Astrocyte (in vitro differentiated cells and primary cell): ENCODE measurements at regions not wholly inside any gene's neighbourhood (a gene's known extent, or its start where the extent isn't known, plus 50 kb on each side); places are given as distances from the start of the nearest gene placed in this dataset.

Source experiments
- EZH2 ChIP-seq: IDR thresholded peaks from 2 replicates; pipeline ENCODE4 v1.6.1; 2012; ENCODE audit warnings: mild to moderate bottlenecking, low read length, inconsistent platforms; ENCODE audit not compliant: insufficient read depth
- TF ChIP-seq, protein P1 (sequence below): IDR thresholded peaks from 2 replicates; pipeline ENCODE4 v1.5.1; 2011; ENCODE audit warnings: low read depth, mild to moderate bottlenecking, inconsistent platforms, low read length, moderate library complexity; ENCODE audit not compliant: insufficient read depth

DNA sequence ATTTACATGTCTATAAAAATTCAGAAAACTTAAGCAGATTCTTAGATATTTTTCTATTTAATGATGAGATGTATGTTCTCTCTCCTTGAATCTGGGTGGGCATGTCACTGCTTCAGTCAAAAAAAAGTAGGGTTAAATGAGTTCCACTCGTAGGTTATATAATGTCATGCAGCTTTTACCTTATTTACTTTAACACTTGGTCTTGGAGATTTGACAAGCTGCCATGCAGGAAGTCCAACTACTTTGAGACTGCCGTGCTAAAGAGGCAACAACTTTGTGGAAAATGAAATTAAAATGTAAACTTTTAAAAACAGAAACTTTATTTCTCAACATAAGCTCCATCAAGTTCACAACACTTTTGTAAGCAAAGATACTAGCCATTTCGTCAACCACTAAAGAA, 1336.0 kb upstream of the CDH8 start:
- TF ChIP-seq, protein P1, sequence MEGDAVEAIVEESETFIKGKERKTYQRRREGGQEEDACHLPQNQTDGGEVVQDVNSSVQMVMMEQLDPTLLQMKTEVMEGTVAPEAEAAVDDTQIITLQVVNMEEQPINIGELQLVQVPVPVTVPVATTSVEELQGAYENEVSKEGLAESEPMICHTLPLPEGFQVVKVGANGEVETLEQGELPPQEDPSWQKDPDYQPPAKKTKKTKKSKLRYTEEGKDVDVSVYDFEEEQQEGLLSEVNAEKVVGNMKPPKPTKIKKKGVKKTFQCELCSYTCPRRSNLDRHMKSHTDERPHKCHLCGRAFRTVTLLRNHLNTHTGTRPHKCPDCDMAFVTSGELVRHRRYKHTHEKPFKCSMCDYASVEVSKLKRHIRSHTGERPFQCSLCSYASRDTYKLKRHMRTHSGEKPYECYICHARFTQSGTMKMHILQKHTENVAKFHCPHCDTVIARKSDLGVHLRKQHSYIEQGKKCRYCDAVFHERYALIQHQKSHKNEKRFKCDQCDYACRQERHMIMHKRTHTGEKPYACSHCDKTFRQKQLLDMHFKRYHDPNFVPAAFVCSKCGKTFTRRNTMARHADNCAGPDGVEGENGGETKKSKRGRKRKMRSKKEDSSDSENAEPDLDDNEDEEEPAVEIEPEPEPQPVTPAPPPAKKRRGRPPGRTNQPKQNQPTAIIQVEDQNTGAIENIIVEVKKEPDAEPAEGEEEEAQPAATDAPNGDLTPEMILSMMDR, result no peak
- TF ChIP-seq EZH2, result no peak
